HG03442 (cell line): ENCODE measurements at regions not wholly inside any gene's neighbourhood (a gene's known extent, or its start where the extent isn't known, plus 50 kb on each side); places are given as distances from the start of the nearest gene placed in this dataset.

Experiments used
- ATAC-seq: cut with Tn5 transposase; IDR thresholded peaks from one replicate; pipeline ENCODE4 v1.9.1; 2021; ENCODE audit warnings: mild to moderate bottlenecking, moderate library complexity; ENCODE audit not compliant: unreplicated experiment

GRCh38 chr18:38022234-38022633, 456.6 kb upstream of the CELF4 start:
- no peak for ATAC-seq

GRCh38 chr18:38019292-38019691, 453.7 kb upstream of the CELF4 start:
- no peak for ATAC-seq

DNA sequence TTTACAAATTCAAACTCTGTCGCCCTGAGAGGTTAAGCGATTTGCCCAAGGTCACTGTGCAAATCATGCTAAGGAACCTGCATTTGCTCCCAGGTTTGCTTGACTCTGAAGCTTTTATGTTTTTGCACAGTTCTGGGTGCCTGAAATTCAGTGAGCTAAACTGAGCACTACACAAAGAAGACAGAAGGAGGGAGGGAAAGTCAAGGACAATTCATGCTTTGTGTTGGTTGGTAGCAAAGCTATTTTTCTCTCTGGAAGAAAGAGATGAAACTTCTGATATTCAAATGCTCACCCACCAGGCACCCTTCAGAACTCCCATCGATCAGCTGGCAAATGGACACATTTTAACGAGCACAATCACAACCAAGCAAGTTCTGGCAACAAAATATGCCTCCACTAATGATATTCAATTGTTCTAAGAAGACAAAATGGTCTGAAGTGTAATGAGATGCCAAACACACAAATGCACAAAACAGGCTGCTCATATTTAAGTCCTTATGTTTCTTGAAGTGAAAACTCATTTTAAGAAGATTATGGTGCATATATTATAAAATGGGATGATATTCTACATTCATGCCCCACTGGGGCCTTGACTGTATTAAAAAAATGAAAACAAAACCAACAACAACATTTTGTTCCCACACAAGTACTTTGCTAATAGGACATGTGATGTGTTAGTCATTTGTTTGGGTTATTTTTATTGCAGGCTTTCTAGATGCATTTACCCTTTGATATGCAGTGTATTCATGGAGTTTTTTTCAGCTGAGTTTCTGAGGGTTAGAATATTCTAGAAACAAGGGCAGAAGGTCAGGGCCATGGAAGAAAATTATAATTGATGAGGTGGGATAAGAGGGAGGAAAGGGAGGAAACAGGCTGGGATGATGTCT, 445.6 kb upstream of the CELF4 start:
- ATAC-seq, result no peak

- ATAC-seq, result no peak
Measured at GRCh38 chr18:38010037-38010436, 444.4 kb upstream of the CELF4 start.

GRCh38 chr18:38009320-38009719, 443.7 kb upstream of the CELF4 start:
- ATAC-seq, result no peak

GRCh38 chr18:38007676-38008330, 442.2 kb upstream of the CELF4 start:
- no peak for ATAC-seq

GRCh38 chr18:38007026-38007425, 441.4 kb upstream of the CELF4 start:
- no peak for ATAC-seq

DNA sequence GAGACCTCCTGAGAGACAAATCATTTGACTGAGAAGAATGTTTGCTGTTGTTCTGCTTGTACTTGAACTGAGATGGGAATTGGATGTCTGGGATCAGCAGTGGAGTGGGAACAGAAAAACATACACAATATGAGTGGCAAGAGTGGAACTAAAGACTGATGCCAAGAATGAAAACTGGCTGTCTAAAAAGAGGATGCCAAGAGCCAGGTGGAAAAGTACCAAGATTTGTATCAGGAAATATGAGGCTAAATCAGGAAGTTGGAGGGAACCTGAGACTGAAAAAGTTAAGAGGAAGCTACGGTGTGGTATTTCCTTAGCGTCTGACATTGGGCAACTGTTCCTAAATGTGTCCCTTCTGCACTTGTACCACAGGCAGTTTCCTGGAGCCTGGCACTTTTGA, 440.9 kb upstream of the CELF4 start:
- ATAC-seq, result no peak

GRCh38 chr18:37997695-37998094, 432.1 kb upstream of the CELF4 start:
- no peak for ATAC-seq

DNA sequence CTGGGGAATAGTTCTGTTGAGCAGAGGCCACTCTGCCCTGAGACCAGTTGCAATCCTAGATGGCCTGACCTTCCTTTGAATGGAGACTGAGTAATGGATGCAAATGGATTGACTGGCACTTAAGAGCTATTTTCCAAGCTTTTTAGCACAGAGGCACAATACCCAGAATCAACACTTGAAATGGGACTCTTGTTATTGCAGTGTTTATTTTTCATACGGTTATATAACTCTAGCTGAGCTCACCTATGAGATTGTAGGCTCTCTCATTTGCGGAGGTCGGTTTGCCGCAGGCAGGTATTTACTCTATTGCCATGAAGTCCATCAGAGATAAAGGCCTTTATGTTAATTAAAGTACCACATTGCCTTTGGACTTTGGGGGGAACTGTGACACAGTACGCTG, 422.3 kb upstream of the CELF4 start:
- ATAC-seq, result no peak

- no peak for ATAC-seq
Measured at GRCh38 chr18:37986665-37987064, 421.1 kb upstream of the CELF4 start.

DNA sequence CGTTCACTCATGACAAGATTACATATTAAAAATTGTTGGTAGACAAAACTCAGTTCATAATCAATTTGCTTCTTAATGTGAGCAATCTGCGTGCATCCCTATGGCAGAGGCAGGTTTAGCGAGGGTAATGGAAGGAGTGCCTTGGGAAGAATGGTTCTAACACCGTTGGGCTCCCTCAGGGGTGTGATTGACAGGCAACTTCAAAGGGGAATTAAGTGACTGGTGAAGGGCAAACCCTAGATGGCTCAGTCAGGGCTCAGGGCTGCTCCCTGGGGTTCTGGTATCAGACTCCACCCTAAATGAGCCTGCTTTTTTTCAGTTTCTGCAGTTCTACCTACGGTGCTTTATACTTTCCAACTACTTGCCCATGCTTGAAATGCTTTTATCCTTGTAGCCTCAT, 419.5 kb upstream of the CELF4 start:
- no peak for ATAC-seq

DNA sequence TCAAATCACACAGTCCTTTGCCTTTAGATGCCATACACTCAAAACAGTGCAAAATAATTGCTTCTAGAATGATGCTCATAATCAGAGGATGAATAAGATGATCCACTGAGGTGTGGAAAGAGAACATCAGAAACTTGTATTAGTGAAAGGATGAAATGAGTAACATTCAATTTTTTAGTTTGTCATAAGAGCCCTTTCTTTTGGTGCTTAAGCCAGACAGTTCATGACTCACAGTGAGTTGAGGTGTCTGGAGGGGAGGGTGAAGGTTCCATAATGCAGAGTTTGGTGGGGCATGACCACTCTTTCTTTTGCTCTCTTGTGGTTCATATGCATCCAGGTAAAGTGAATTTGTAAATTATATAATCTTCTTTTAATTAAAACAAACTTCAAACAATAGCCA, 415.0 kb upstream of the CELF4 start:
- ATAC-seq, result no peak

DNA sequence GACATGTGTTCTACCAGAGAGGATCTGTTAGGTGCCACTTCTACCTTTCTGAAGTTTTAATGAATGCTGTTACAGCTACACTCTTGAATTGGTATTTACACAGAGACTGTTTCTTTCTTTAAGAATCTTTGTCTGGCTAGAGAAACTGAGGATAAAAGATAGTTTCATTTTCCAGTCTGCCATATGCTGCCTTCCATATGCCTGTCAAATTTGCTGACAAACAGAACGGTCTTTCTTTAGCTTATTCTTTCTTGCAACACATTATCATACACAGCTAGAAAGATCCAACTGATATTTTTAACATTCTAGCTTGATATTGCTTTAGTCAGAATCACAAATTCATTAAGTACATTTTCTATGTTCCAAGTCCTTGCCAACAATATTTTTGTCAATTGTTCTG, 409.8 kb upstream of the CELF4 start:
- no peak for ATAC-seq

GRCh38 chr18:37967261-37967660, 401.7 kb upstream of the CELF4 start:
- no peak for ATAC-seq

DNA sequence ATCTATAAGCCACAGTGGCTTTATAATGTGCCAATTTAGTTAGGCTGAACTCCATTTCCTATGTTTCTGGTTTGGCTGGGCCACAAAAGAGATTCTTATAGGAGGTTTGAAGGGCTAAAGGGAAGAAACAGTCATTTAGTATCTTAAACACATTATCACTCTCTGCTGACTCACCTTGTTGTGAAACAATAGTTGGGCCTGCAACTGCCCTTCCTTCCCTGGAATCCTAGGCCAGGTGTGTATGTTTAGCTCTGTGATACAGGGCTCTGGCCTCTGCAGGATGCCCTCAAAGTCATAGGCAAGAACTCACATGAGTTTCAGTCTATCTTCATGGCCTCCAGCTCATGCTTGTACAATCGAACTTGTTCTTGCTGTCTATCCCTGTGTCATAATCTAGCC, 400.0 kb upstream of the CELF4 start:
- ATAC-seq, result no peak

DNA sequence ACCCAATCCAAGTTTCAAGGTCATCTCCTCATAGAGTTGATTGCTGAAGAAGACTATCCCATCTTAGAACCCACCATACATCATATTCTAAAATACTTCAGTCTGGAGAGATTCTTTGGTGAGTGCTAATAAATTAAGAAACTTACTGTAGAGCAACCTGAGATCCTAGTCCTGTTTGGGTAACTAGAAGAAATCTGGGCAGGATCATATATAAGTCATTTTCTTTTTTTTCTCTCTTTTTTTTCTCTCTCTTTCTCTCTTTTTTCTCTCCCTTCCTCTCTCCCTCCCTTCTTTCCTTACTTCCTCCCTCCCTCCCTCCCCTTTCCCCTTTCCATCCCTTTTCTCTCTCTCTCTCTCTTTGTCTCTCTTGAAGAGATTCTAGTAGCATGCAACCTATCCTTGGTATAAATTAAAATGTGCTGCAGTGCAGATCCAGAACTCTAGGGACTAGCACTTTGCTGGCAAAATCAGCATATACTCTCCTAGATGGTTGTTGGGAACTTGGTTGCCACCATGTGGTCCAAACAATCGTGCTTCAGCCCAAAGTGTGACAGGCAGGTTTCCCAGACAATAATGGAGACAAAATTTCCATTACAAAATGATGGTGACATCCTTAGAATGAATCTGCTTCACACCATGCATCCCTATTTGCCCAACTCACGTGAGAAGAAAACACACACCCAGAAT, 399.4 kb upstream of the CELF4 start:
- no peak for ATAC-seq

DNA sequence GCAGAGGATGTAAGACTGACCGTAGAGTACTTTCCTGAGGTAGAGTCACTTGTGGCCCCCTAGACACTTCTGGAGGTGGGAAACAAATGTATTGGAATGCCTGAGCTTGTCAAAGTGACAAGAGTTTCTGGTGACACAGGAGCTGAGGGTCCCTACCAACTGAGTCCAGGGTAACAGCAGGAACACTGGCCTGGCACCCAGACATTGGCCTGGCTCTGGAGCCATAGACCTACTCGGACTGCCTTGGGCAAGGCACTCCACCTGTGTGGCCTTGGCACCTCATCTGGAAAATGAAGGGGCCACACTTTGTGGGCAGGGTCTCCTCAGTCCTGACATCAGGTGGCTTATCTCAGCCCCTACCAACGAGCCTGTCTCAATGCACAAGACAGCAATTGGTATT, 398.2 kb upstream of the CELF4 start:
- no peak for ATAC-seq

DNA sequence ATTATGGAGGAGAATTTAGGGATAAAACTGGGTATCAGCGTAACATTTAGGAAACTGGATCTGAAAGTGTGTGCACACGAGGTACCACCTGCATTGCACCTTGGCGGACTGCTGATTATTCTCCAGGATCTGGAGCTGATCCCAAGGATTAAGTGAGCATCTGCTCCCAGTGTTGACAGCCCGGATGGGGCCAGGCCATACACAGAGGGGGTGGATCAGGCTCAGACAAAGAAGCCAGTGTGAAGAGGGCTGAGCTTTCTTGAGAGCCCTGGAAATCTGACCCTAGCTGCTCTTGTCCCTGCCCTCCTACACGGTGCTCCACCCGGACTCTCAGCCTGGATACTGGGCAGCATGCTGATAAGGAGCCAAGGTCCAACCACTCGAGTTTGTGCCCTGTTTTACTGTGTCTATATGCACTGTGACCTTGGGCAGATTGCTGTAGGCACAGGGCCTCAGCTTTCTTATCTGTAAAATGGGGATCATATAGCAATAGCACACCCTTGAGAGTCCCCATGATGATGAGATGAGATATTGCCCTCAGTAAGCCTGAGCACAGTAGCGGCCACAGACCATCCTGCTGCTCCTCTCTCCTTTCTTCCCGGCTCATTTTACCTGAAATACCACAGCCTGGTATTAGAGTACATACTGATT, 396.8 kb upstream of the CELF4 start:
- ATAC-seq, result no peak

DNA sequence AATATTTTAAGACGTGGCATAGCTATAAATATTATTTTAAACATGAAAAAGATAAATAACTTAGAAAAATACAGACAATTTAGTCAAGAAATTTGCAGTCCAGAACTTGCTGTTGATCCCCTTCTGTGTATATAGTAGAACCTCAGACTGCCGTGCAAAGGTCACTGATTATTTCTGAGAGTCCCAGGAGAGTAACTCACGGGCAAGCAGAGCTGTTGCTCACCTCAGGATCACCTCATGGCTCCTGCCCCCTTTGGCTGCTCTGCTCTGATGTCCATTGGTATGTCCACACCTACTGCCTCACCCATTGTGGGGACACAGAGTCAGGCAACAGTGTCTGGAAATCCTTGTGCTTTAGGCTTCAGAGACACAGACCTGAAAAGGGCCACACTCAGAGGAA, 392.9 kb upstream of the CELF4 start:
- ATAC-seq, result no peak

DNA sequence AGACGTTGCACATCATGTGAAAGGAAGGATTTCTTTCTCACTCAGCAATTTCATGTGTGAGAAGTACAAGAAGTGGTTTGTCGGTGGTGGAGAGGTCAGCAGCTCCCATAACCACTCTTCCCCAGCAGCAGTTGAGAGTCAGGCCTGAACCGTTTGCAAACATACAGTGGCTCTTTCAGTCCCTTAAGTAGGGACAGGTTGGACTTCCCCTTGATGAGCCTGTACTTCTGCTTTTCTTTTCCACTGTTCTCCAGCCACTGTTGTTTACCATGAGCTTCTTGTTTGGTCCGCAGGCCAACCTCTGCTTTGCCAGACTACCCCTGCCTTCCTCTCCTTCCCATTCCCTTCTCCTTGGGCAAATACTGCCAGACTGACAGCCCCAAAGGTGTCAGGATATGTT, 391.3 kb upstream of the CELF4 start:
- no peak for ATAC-seq
